Coronary artery (tissue), 2 donors: ENCODE measurements at regions not wholly inside any gene's neighbourhood (a gene's known extent, or its start where the extent isn't known, plus 50 kb on each side); places are given as distances from the start of the nearest gene placed in this dataset.

Source experiments
- DNase-seq: peaks from one replicate; pipeline ENCODE4 v3.0.0-alpha.2; 2017; ENCODE audit warnings: low spot score
- H3K27ac ChIP-seq, 2 donors: fragments of 200-600 bp; sonication (generic); one replicate each; pipeline ENCODE4 v1.5.1; 2016 to 2019
- H3K4me3 ChIP-seq: fragments of 200-600 bp; sonication (generic); 2 replicates; pipeline ENCODE4 v1.5.1; 2016; ENCODE audit warnings: mild to moderate bottlenecking, moderate library complexity
- CTCF ChIP-seq: fragments of 200-600 bp; sonication (generic); IDR thresholded peaks from one replicate; pipeline ENCODE4 v1.5.1; 2019; ENCODE audit warnings: antibody characterized with exemption

DNA sequence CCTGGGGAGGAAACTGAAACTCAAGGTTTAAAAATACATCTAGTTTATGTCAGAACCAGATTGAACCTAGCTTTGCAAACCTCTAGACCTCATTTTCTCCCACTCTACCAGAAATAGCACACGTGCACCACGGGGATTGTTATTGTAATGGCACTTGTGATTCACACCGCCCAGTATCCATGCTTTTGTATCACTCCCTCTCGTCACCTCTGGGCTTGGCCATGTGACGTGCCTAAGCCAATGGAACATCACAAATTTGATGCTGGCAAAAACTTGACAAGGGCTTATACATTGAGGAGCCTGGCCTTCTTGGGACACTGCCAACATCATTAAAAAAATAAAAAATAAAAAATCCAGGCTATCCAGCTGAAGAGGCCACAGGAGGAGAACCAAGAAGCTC is 495.8 kb upstream of the POU3F3 start:
- no peak for TF ChIP-seq CTCF
- H3K4me3 ChIP-seq = no peak overlapping the region
- DNase-seq = no peak
- H3K27ac ChIP-seq = no peak overlapping the region

DNA sequence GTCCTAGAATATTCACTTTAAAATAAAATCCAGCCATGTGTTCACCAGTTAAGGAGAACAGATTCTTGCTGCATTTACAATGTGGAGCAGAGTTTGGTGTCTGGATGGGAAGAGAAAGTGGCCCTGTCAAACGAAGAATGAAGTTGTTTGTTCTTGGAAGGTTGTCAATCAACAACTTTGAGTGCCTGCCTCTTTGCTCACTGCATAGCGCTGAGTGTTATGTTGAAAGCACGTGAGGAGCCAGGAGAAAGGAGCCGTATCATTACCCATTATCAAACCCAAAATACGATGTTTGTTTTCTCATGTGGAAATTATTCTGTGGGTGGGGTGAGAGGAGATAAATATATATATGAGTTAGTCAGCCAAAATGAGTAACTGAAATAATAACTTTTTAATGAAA is 492.5 kb upstream of the POU3F3 start:
- no peak for DNase-seq
- Histone ChIP-seq H3K4me3 (no peak overlapping the region), H3K27ac (no peak overlapping the region)
- no peak for TF ChIP-seq CTCF

GRCh38 chr2:104368089-104368488 is 485.8 kb upstream of the POU3F3 start:
- no peak overlapping the region for H3K4me3 ChIP-seq
- no peak for TF ChIP-seq CTCF
- no peak overlapping the region for H3K27ac ChIP-seq
- DNase-seq = no peak

GRCh38 chr2:104371087-104371781 is 482.7 kb upstream of the POU3F3 start:
- TF ChIP-seq CTCF = no peak
- H3K27ac ChIP-seq = no peak overlapping the region
- no peak for DNase-seq
- H3K4me3 ChIP-seq = no peak overlapping the region

DNA sequence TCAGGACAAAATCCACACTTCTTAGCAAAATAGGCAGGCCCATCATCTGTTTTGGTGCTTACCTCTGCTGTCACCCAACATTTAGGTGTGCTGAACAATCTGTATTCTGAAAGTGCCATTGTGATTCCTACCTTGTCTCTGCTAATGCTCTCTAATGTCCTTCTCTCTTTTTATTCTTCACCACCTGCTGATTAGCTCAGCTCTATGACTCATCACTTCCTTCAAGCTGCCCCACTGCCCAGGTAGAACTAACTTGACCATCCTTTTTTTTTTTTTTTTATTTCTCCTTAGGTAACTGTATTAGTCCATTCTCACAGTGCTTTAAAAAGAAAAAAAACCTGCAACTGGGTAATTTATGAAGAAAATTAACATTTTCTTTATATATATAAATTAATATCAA is 478.7 kb upstream of the POU3F3 start:
- no peak for TF ChIP-seq CTCF
- no peak for DNase-seq
- Histone ChIP-seq H3K27ac (no peak overlapping the region), H3K4me3 (no peak overlapping the region)

DNA sequence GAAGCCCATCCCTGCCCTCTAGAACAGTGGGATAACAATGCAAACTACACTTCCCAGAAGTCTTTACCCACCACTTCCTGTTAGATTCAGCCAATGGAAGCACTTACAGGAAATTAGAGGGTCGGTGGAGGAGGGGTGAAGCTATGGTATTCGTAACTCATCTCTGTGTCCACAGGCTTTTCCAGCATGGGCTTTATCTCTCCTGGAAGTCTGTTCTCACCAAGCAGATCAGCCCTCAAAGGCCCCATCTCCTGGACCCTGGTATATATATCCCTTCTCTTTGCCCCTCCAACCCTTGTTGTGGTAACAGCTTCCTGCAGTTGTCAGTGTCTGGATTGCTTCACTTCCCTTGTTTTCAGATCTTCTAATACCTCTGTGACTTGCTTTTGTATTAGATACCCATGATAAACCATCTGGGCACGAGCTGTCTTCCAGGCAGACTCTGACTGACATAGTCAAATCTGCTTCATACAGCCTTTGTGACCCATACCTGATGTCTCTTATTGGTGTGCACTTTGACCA is 475.0 kb upstream of the POU3F3 start:
- TF ChIP-seq CTCF = no peak
- no peak for DNase-seq
- Histone ChIP-seq H3K4me3 (peak overlapping the region; percentile 58), H3K27ac (no peak overlapping the region)

DNA sequence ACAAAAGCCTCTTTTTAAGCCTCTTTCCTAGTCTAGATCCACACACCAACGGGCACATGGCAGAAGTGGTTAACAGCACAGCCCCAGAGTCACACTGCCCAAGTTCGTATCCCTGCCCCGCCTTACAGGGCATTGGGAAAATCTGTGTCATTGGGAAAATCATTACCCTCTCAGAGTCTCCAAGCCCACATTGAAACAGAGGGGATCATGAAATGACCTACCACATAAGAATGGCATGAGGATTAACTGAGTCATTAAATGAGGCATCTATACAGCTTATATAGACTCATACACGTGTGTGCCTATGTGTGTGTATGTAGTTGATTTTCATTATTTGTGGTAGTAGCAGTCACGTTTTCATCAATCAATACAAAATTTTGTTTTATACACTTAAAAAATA is 469.0 kb upstream of the POU3F3 start:
- Histone ChIP-seq H3K4me3 (no peak overlapping the region), H3K27ac (no peak overlapping the region)
- DNase-seq = no peak
- no peak for TF ChIP-seq CTCF
